Hematopoietic multipotent progenitor cell treated with erythropoietin and hydrocortisone succinate and interleukin-3 and kit ligand, for 4 days (in vitro differentiated cells): ENCODE measurements at regions not wholly inside any gene's neighbourhood (a gene's known extent, or its start where the extent isn't known, plus 50 kb on each side); places are given as distances from the start of the nearest gene placed in this dataset.
A peak's percentile ranks its signal among the peaks of the same experiment; 100 is the strongest.

Experiments used
- DNase-seq: peaks from one replicate; pipeline ENCODE4 v3.0.0-alpha.2; 2015

DNA sequence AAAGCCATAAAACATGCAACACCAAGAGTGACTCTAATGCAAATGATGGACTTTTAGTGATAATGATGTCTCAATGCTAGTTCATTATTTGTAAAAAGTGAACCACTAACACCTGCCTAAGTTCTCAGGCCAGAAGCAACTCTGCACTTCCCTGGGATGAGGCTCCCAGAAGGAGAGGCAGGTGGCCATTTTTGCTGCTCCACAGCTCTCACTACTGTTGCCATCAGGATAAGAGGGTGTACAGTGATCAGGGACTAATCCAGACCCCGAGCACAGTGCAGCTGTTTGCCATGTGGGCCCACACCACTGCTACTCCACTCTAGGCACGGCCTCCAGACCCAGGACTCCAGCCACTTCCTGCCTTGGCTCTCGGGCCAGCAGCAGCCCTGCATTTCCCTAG, 828.3 kb upstream of the MIR17HG start:
- DNase-seq: no peak

DNA sequence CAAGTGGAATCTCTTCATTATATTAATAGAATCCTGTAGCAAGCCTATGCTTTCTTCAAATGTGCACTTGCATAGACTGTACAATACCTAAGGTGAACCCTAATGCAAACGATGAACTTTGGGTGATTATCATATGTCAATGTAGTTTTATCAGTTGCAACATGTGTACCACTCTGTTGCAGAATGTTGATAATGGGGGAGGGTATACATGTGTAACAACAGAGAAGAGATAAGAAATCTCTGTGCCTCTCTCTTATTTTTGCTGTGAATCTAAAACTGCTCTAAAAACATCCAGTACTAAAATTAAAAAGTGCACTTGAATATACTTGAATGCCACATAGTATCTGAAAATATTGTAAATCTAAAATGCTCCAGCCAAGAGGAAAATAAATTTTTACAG, 820.8 kb upstream of the MIR17HG start:
- DNase-seq: peak; percentile 42

DNA sequence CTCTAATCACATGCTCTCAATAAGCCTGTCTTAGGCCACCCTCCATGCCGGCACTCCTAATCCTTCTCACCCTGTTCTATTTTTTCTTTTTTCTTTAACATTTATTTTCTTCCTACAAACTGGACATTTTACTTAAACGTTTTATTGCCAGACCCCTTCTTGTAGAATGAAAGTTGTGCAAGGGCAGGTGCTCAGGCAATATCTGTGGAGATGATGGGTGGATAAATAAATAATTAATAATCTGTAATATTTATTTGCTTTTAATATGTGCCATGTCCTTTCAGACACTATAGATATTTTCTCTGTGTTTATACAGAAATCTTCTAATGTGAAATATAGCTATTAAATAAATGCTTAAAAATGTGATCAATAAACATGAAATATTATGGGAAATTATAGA, 815.7 kb upstream of the MIR17HG start:
- no peak for DNase-seq

DNA sequence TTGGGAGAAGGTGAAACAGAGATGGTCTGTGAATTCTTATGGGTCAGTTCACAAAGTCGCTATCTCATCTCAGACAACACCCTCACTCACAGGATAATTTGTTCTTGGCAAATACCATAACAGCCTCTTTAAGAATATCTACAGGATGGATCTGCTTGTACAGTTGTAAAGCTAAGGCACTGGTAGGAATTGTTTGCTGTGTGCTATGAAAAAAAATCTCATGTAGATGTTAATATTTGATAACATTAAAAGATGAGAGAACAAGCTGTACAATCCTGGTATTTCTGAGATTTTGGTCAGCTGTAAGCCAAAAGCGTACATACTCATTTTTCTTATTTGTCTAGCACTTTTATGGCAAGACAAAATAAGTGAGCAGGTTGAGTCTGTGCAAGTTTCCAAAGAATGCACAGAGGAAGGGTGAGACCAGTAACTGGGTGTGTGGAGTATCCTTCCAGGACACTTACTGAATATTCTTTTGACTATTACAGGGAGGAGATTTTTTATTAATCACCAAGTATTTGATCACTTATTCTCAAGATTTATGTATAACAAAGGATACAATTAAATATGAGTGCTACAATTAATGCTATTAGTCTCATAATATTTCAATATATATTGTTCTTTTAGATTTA, 814.5 kb upstream of the MIR17HG start:
- DNase-seq: no peak

DNA sequence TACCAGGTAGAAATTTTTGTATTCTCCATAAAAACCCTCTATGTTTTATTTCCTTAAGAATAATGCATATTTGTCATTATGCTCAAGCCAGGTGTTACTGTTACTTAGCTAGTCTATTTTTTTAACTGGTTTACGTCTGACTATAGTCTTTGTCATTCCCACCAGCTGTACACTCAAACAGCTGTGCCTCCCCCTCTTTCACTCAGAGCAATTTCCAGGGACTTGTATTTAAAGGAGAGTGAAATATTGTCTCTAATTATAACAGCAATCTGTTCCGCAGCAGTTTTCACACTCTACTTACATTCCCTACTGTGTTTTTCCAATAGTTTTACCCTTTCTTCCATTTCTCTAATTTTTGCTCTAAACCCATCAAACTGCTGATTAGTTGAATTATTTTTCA, 813.6 kb upstream of the MIR17HG start:
- no peak for DNase-seq

DNA sequence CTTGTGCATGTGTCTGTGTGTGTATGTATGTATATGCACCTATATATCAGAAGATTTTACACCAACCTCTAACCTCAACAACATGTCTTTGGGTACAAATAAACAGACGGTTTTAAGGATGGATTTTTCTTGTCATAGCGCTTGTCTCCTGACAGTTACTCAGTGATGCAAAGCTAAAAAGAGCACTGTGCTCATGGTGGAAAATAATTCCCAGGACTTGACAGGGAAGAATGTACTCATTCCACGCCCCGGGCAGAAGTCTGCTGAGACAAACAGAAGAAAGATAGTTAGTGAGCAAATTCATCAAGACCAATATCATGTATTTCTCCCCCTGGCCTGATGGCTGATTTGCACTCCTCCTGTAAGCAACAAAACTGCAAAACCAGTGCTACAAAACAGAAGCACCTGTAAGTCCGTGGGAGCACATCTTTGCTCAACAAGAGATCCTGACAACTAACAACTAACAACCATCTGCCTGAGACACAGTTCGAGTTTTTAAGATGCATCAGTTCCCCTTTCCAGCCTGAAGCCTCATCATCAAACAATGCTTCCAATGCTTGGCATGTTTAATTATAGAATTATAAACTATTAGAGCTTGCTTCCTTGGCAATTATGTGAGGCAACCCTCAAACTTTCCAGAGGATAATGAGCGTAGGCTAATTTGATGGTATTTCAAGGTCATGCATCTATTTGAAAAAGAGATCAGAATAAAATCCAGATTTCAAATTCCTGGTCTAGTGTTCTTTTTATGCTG, 812.7 kb upstream of the MIR17HG start:
- DNase-seq: no peak

DNA sequence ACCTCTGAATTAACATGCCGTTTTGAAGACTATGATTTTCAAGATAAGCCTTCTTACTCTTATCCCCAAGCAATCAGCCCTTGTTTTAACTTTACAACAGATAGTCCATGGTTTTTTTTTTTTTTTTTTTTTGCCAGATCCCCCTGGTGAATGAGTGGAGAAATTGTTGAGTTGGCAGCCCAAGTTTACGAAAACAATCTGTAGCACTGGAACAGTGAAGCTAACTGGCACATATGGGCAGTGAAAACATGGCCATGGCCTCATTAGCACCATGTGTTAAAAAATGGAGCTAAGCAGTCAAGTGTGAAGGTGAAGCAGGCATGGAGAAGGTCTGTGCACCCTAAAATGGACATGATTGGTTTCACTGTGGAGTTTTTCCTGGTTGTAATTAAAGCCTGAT, 812.1 kb upstream of the MIR17HG start:
- no peak for DNase-seq

DNA sequence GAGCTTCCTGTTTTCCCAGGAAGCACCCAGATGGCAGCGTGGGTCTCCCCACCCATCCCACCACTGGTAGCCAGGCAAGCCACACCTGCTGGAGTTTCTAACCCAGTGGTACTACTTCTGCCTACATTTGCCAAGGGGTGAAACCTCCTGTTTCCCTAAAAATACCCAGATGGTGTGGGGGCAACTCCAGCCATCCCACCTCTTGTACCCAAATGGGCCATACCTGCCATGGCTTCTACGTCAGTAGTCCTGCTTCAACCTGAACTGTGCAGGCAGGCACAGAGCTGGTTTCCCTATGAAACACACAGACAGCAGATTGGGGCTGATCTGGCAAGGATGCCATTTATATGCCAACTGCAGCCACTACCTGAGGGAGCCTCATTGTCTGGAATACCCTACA, 809.4 kb upstream of the MIR17HG start:
- DNase-seq: no peak

DNA sequence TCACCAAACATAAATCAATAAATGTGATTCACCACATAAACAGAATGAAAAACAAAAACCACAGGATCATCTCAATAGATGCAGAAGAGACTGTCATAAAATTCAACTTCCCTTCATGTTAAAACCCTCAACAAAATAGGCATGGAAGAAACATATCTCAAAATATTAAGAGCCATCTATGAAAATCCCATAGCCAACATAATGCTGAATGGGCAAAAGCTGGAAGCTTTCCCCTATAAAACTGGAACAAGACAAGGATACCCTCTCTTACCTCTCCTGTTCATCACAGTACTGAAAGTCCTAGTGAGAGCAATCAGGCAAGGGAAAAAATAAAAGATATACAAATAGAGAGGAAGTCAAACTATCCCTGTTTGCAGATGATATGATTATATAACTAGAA, 806.1 kb upstream of the MIR17HG start:
- DNase-seq: no peak

DNA sequence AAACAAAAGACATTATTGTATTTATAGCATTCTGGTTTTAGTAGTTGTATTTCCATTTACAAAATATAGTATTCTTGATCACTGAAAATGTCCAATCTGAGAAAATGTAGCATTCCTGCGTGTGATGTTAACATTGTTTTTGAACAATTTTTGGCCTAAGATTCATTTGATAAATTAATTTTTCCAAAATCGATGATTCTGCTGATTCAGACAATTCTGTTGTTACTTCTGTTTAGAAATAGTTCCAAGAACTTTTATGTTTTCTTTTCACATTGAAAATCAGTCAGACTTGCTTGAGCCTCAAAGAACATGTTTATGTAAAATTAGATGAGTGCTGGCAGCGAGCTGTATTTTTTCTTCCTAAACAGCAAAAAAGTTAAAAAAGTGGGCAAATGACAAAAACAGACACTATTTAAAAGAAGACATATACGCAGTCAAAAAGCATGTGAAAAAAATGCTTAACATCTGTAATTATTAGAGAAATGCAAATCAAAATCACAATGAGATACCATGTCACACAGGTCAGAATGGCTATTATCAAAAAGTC, 804.5 kb upstream of the MIR17HG start:
- DNase-seq: no peak

DNA sequence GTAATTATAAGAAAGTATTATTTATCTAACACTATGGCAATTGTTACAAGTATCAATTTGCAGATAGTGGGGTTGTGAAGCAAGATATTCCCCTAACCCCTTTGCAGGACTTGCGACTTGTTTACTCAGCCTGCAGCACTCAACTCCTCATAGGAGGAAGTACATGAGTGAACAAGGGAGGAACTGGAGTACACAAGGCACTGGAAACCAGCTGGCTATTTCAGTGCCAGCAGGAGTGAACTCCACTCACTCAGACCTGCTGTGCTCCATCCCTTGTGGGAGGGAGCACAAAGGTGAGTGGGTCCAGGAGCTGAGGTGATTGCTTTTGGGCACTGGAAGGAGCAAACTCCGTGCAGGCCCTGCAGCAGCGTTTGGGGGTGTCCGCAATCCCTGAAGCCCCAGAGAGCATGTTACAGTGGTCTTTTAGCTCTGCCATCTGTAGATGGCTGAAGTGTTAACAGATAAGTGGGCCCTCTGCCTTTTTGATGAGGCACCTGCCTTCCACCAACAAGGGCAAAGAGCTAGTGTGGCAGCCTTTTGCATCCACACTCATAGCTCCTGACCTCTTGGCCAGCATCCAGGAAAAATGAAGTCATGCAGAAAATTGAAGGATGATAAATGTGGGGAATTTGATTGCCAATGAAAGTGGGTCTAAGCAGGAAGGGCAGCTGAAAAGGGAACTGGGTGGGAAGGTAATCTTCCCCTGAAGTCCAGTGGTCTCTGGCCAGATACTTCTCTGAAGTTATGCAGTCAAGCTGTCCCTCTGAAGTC, 802.2 kb upstream of the MIR17HG start:
- no peak for DNase-seq

DNA sequence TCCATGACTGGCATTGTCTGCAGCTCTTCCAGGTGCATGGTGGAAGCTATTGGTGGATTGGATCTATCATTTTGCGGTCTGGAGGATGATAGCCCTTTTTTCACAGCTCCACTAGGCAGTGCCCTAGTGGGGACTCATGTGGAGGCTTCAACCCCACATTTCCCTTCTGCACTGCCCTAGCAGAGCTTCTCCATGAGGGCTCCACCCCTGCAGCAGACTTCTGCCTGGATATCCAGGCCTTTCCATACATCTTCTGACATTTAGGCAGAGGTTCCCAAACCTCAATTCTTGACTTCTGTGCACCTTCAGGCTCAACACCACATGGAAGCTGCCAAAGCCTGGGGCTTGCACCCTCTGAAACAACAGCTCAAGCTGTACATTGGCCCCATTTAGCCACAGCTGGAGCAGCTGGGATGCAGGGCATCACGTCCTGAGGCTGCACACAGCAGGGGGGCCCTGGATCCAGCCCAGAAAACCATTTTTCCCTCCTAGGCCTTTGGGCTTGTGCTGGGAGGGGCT, 800.2 kb upstream of the MIR17HG start:
- DNase-seq: no peak

DNA sequence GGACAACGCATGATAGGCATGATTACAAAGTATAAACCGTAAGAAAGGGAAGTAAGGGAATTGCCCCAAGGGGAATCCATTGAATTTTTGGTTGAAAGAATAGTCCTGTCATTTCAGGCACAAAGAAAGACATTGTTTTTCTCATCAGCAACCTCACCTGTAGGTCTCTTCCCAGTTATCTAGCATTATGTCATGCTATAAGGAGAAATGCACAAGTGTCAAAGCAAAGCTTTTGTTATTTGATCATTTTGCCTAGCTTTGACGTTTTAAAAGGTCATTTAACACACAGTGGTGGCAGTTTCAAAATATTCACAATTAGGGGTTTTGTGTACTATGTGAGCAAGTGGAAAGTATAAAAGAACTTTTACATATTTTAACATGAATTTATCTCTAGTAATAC, 796.2 kb upstream of the MIR17HG start:
- no peak for DNase-seq

DNA sequence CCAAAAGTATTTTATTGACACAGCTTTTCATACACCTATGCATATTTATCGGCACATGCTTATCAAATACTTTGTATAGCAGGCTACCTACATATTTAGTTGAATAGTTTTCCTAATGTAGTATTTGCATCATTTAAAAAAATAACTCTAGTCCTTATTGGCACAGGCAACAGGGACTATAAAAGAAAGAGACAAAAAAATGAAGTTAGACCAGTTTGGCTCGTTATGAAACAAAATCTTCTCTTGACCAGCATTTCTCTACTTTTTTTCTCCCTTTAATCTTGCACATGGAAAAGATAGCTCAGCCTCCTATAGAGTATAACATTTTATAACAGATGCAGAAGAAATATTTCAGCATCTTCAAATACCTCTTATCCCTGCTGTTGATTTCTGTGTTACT, 794.8 kb upstream of the MIR17HG start:
- no peak for DNase-seq

DNA sequence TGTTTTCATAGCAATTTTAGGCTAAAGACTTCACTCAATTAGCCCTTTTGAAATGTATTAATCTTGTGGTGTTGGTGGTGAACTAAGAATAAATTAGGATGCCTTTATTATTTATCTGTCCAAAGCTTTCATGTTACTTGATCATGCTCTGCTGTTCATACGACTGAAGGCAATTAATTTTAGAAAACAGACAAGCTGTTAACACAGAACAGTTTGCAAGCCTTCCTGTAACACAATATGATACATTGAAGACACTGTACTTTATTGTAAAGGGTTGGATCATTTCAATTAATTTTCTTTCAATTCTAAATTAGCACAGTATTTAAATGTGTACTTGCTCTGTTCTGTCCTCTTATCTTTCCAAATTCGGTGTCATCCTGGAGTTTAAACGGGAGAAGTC, 794.3 kb upstream of the MIR17HG start:
- no peak for DNase-seq

DNA sequence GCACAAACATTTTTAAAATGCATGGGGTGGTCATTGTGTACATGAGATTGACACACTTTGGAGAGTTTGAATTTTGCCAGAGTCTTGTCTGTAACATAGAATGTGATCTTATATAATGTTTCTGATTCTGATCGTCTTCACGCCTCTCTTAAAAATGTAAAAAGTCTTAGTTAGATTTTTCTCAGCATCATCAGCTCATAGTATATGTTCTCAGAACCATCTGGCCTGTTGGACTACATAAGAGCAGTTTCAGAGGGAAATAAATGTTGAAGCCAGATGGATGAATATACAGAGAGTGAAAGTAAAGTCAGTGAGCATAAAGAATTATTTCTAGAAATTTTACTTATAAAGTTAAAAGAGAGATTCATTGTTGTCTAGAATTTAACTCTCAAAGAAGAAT, 789.9 kb upstream of the MIR17HG start:
- no peak for DNase-seq

DNA sequence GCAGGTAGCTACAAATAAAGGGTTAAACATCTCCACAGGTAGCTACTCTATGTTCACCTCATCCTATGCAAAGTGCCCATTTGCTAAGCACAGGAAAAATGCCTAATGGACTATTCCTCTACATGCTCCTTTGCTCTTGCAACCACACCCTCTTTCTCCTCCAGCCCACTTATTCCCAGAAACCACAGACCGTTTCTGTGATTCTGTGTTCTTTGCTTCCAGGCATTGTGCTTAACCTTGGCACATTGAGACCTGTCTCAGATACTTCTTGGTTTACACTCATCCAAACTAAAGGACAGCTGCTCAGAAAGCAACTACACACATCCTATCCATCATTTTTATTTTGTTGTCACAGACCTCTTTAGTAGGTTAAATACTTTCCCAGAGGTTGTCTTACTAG, 785.0 kb upstream of the MIR17HG start:
- no peak for DNase-seq

DNA sequence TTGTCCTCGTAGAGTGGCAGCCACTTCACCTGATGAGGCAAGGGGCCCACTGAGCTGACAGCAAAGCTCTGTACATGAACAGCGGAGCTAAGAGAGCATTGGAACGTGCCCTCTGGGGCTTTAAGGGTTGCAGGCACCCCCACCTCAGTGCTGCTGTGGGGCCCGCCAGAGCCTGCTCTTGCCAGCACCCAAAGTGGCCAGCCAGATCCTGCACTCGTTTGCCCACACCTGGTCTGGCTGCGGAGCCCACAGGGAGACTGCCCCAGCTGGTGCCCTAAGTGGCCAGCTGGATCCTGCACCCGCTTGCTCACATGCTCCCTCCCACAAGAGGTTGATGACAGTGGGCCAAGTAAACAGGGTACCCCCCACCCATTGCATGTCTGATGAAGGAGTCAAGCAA, 783.4 kb upstream of the MIR17HG start:
- DNase-seq: no peak

DNA sequence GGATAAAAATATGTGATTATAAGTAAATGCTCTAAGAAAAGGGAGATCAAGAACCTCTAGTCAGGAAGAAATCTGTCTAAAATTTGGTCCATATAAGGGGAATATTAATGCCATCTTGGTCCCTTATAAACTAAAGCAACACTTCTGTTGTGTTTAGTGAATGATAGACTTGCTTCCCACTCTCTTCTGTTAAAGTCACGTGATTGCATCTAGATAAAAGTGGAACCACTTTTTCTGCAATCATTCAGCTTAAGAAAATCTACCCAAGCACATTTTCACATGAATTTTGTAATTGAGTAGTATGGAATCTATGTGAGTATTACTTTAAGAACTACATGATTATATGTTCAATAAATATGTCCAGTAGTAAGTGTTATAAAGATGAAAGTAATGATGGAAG, 782.9 kb upstream of the MIR17HG start:
- no peak for DNase-seq

DNA sequence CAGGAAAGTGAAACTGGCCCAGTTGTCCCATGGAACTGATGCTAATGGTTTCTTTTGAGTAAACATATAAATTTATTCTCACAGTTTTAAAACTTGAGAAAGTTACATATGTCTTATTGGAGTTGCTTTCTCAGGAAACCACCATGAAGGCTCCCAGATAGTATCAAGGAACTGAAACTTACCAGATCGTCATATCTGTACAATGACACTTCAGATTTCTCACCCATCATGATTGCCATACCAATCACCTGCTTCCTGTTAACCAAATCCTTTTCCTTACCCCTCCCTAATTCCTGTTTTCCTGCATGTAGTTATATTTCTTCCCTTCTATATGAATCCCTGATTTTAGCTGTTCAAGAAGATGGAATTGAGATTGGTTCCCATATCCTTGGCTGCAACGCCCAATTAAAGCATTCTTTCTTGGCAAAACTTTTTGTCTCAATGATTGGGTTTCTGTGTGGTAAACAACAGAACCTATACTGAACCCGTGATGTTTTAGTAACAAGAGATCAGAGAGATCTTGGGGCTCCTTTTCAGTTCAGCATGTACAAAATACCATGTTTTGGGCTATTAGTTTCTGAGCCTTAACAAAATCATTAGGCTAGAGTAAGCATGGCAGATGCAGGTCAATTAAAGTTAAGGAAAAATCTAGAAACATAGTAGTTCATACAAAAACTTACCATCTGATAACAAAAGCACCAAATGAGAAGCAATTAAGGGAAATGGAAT, 781.3 kb upstream of the MIR17HG start:
- DNase-seq: peak; percentile 8

DNA sequence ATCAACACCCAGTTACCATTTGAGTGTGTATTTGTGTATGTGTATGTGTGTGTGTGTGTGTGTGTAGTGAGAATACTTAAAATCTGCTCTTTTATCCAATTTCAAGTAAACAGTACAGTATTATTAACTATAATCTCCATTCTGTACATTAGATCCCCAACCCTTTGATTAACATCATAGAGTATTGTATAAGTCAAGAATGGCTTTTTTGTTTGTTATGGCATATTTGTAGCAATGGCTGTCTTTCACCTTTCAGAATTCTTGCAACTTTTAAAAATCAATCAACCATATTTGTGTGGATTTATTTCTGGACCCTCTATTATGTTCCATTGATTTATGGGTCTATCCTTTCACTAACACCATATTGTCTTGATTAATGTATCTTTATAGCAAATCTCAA, 779.3 kb upstream of the MIR17HG start:
- no peak for DNase-seq

DNA sequence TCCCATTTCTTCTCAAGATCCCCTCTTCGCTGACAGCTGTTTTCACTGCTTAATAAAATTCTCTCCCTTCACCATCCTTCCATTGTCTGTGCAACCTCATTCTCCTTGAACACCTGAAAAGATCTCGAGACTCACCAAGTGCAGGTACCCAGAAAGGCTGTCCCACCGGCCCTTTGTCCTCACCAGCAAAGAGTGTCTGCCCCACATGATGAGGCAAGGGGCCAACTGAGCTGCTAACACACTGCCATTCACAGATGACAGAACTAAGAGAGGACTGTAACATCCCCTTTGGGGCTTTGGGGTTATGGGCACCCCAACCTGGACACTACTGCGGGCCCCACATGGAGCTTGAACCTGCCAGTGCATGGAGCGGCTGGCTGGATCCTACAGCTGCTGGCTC, 771.4 kb upstream of the MIR17HG start:
- no peak for DNase-seq

DNA sequence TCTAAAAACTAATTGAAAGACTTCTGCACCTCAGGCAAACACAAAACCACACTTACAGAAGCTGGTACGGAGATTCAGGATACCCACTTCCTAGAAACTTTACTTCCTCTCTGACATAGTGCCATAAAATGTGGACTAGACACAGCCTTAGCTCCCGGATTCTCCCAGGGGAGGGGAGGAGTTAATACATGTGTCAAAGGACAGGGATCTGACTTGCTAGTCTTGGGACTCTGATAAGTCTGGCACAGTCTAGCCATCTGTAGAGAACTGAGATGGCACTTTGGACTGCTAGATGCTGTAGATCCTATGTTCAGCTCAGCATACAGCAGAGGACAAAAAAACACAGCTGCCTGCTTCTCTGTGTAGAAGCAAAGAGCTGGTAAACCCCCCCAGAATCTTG, 769.8 kb upstream of the MIR17HG start:
- DNase-seq: no peak
